Nephron (organoid): ENCODE measurements at regions not wholly inside any gene's neighbourhood (a gene's known extent, or its start where the extent isn't known, plus 50 kb on each side); places are given as distances from the start of the nearest gene placed in this dataset.
A peak's percentile ranks its signal among the peaks of the same experiment; 100 is the strongest.

Source experiments
- H3K27ac Mint-ChIP-seq, 3 experiments: 2 replicates each; pipeline ENCODE4 v1.8.0; 2020; ENCODE audit warnings: mixed read lengths in 3 of 3, mild to moderate bottlenecking in 2 of 3, moderate library complexity in 1 of 3
- H3K27me3 Mint-ChIP-seq: 2 replicates; pipeline ENCODE4 v1.8.0; 2021; ENCODE audit warnings: low read depth, mild to moderate bottlenecking, moderate library complexity, mixed read lengths
- H3K36me3 Mint-ChIP-seq: 2 replicates; pipeline ENCODE4 v1.8.0; 2020; ENCODE audit warnings: low read depth, mixed read lengths
- H3K4me1 Mint-ChIP-seq: 2 replicates; pipeline ENCODE4 v1.8.0; 2020; ENCODE audit warnings: mixed read lengths
- H3K4me3 Mint-ChIP-seq, 3 experiments: 2 replicates each; pipeline ENCODE4 v1.8.0; 2020; ENCODE audit warnings: mild to moderate bottlenecking in 3 of 3, mixed read lengths in 3 of 3, moderate library complexity in 2 of 3
- H3K9me3 Mint-ChIP-seq: 2 replicates; pipeline ENCODE4 v1.8.0; 2020; ENCODE audit warnings: mixed read lengths
- TF ChIP-seq, protein P1 (sequence below), 3 experiments: fragments of 200-600 bp; sonication (generic); IDR thresholded peaks; one replicate each; pipeline ENCODE4 v1.5.0; 2021; ENCODE audit warnings: antibody characterized with exemption in 3 of 3; ENCODE audit not compliant: unreplicated experiment in 3 of 3

DNA sequence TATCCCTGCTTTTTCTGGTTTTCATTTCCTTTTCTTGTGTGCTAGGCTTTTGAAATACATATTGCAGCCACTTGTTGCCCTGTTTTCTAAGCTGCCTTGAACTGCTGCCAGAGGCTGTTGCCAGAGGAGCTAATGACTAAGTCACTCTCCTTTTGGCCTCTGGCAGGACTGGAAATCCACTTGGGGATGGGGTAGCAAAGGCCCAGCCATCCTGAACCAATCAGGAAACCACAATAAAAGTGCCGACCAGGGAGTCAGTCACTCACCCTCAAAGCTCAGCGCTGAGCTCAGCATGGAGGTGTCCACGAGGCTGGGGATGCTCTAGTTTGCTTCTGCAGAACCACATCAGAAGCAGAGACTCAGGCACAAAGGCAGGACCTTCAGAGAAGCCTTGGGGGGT, 813.0 kb downstream of the DHX35 start:
- Mint-ChIP-seq H3K4me1 (peaks cover 29% of the 10 kb centered on the region), H3K36me3 (no peaks in the 10 kb centered on the region), H3K9me3 (peaks cover 16% of the 10 kb centered on the region), H3K4me3 (no peak overlapping the region), H3K27me3 (no peaks in the 10 kb centered on the region), H3K27ac (peak overlapping the region in 2 of 3 experiments; percentile 34 to 69)
- TF ChIP-seq, protein P1, sequence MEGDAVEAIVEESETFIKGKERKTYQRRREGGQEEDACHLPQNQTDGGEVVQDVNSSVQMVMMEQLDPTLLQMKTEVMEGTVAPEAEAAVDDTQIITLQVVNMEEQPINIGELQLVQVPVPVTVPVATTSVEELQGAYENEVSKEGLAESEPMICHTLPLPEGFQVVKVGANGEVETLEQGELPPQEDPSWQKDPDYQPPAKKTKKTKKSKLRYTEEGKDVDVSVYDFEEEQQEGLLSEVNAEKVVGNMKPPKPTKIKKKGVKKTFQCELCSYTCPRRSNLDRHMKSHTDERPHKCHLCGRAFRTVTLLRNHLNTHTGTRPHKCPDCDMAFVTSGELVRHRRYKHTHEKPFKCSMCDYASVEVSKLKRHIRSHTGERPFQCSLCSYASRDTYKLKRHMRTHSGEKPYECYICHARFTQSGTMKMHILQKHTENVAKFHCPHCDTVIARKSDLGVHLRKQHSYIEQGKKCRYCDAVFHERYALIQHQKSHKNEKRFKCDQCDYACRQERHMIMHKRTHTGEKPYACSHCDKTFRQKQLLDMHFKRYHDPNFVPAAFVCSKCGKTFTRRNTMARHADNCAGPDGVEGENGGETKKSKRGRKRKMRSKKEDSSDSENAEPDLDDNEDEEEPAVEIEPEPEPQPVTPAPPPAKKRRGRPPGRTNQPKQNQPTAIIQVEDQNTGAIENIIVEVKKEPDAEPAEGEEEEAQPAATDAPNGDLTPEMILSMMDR (IDR thresholded peaks at IDR 0.05; ENCODE audit: unreplicated experiment in 3 of 3): no peak

GRCh38 chr20:39773380-39774000, 811.3 kb downstream of the DHX35 start:
- no peak overlapping the region for H3K4me3 Mint-ChIP-seq
- H3K36me3 Mint-ChIP-seq: no peaks in the 10 kb centered on the region
- H3K27ac Mint-ChIP-seq: peak overlapping the region in 1 of 3 experiments; percentile 51
- peaks cover 13% of the 10 kb centered on the region for H3K9me3 Mint-ChIP-seq
- peaks cover 18% of the 10 kb centered on the region for H3K4me1 Mint-ChIP-seq
- H3K27me3 Mint-ChIP-seq: no peaks in the 10 kb centered on the region
- TF ChIP-seq, protein P1 (IDR thresholded peaks at IDR 0.05; ENCODE audit: unreplicated experiment in 3 of 3): no peak

DNA sequence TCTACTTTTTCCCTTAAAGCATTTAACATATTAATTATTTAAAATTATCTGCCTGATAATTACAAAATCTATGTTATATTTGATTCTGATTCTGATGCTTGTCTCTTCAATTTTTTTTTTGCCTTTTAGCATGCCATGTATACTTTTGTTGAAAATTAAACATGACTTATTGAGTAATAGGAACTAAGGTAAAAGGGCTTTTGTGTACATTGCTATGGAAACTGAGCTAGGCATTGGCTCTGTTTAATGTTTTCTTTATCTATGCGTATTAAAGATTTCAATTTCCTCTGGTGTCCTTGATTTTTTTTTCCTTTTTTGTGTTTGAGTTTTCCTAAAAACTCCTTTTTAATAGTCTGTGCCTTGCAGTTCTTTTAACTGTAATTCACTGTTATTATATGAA, 805.2 kb downstream of the DHX35 start:
- no peaks in the 10 kb centered on the region for H3K27me3 Mint-ChIP-seq
- no peak overlapping the region for H3K27ac Mint-ChIP-seq
- peaks cover 32% of the 10 kb centered on the region for H3K9me3 Mint-ChIP-seq
- no peaks in the 10 kb centered on the region for H3K4me1 Mint-ChIP-seq
- H3K4me3 Mint-ChIP-seq: no peak overlapping the region
- H3K36me3 Mint-ChIP-seq: no peaks in the 10 kb centered on the region
- TF ChIP-seq, protein P1 (IDR thresholded peaks at IDR 0.05; ENCODE audit: unreplicated experiment in 3 of 3): no peak

DNA sequence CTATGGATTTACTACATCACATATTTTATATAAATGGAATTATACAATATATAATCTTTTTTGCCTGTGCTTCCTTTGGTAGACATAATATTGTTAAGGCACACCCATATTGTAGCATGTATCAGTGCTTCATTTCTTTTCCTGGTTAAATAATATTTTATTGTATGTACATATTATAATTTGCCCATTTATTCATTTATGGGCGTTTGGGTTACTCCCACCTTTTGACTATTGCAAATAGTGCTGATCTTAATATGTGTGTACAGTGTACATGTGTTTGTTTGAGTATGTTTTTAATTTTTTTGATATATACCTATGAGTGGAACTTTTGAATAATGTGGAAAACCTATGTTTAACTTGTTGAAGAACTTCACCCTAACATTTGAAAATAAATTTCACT, 804.2 kb downstream of the DHX35 start:
- H3K9me3 Mint-ChIP-seq: peaks cover 31% of the 10 kb centered on the region
- no peaks in the 10 kb centered on the region for H3K4me1 Mint-ChIP-seq

GRCh38 chr20:39762716-39763115, 800.6 kb downstream of the DHX35 start:
- TF ChIP-seq, protein P1 (IDR thresholded peaks at IDR 0.05; ENCODE audit: unreplicated experiment in 3 of 3): no peak
- Mint-ChIP-seq H3K36me3 (no peaks in the 10 kb centered on the region), H3K27ac (no peak overlapping the region), H3K27me3 (no peaks in the 10 kb centered on the region), H3K9me3 (peaks cover 19% of the 10 kb centered on the region), H3K4me1 (peaks cover 12% of the 10 kb centered on the region), H3K4me3 (no peak overlapping the region)

More for the DNA sequence above, 804.2 kb downstream of the DHX35 start:
- Mint-ChIP-seq H3K27ac (no peak overlapping the region), H3K4me3 (no peak overlapping the region), H3K36me3 (no peaks in the 10 kb centered on the region), H3K27me3 (no peaks in the 10 kb centered on the region)
- TF ChIP-seq, protein P1 (IDR thresholded peaks at IDR 0.05; ENCODE audit: unreplicated experiment in 3 of 3): no peak

DNA sequence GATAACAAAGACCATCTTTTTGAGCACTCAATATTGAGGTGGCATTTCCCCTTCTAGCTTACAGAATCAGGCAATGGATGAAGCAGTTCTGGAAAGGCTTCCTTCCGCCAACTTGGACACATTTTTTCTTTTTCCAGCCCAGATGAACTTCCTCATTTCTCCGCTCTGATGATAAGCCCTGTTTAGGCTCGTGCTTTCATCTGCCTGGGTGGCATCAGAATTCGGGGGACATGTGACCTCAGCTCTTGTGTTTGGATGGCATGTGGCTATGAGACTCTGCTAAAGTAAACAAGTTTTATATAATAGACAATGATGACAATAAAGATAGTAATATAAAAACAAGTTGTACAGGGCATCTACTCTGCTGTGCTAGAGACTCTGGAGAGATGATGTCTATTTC, 796.7 kb downstream of the DHX35 start:
- Mint-ChIP-seq H3K27me3 (no peaks in the 10 kb centered on the region), H3K4me3 (no peak overlapping the region), H3K36me3 (no peaks in the 10 kb centered on the region), H3K27ac (peak overlapping the region; percentile 8 to 73 (median 36)), H3K4me1 (peaks cover 21% of the 10 kb centered on the region), H3K9me3 (peaks cover 6% of the 10 kb centered on the region)
- TF ChIP-seq, protein P1 (IDR thresholded peaks at IDR 0.05; ENCODE audit: unreplicated experiment in 3 of 3): no peak
